Activated naive CD8-positive, alpha-beta T cell treated with anti-CD3 and anti-CD28 coated beads, Interleukin-2, amount 50 U/mL, for 24 hours (primary cell): ENCODE measurements at regions not wholly inside any gene's neighbourhood (a gene's known extent, or its start where the extent isn't known, plus 50 kb on each side); places are given as distances from the start of the nearest gene placed in this dataset.

Experiments used
- ATAC-seq: fragments of 150-1000 bp; cut with Tn5 transposase; one replicate; pipeline ENCODE4 v1.10.0; 2021
- DNase-seq: peaks from one replicate; pipeline ENCODE4 v3.0.0; 2021
- H3K27ac Mint-ChIP-seq: one replicate; pipeline ENCODE4 v1.8.0; 2021; ENCODE audit warnings: mild to moderate bottlenecking, mixed read lengths
- H3K27me3 Mint-ChIP-seq: one replicate; pipeline ENCODE4 v1.8.0; 2021; ENCODE audit warnings: mixed read lengths
- H3K36me3 Mint-ChIP-seq: one replicate; pipeline ENCODE4 v1.8.0; 2021; ENCODE audit warnings: low read depth, mixed read lengths
- H3K4me1 Mint-ChIP-seq: one replicate; pipeline ENCODE4 v1.8.0; 2021; ENCODE audit warnings: mixed read lengths
- H3K4me3 Mint-ChIP-seq: one replicate; pipeline ENCODE4 v1.8.0; 2021; ENCODE audit warnings: mild to moderate bottlenecking, moderate library complexity, mixed read lengths
- H3K9me3 Mint-ChIP-seq: one replicate; pipeline ENCODE4 v1.8.0; 2021; ENCODE audit warnings: mixed read lengths

GRCh38 chr20:39855799-39856198, 833.2 kb downstream of the MAFB start:
- ATAC-seq, result no peak
- H3K27ac Mint-ChIP-seq, result no peak overlapping the region
- H3K27me3 Mint-ChIP-seq, result peaks cover 2% of the 10 kb centered on the region
- no peak overlapping the region for H3K4me3 Mint-ChIP-seq
- no peaks in the 10 kb centered on the region for H3K4me1 Mint-ChIP-seq
- no peaks in the 10 kb centered on the region for H3K36me3 Mint-ChIP-seq
- DNase-seq, result no peak
- H3K9me3 Mint-ChIP-seq, result peaks cover 4% of the 10 kb centered on the region

- no peak for ATAC-seq
- H3K9me3 Mint-ChIP-seq, result peaks cover 4% of the 10 kb centered on the region
- H3K27ac Mint-ChIP-seq, result no peak overlapping the region
- no peaks in the 10 kb centered on the region for H3K36me3 Mint-ChIP-seq
- H3K4me1 Mint-ChIP-seq, result no peaks in the 10 kb centered on the region
- H3K4me3 Mint-ChIP-seq, result no peak overlapping the region
- H3K27me3 Mint-ChIP-seq, result peaks cover 2% of the 10 kb centered on the region
- DNase-seq, result no peak
Observed at GRCh38 chr20:39855056-39855455, 834.0 kb downstream of the MAFB start.

GRCh38 chr20:39853636-39854035, 835.4 kb downstream of the MAFB start:
- H3K27me3 Mint-ChIP-seq, result peaks cover 2% of the 10 kb centered on the region
- peaks cover 2% of the 10 kb centered on the region for H3K9me3 Mint-ChIP-seq
- no peaks in the 10 kb centered on the region for H3K36me3 Mint-ChIP-seq
- no peak overlapping the region for H3K27ac Mint-ChIP-seq
- no peak overlapping the region for H3K4me3 Mint-ChIP-seq
- H3K4me1 Mint-ChIP-seq, result no peaks in the 10 kb centered on the region
- ATAC-seq, result no peak
- DNase-seq, result no peak

DNA sequence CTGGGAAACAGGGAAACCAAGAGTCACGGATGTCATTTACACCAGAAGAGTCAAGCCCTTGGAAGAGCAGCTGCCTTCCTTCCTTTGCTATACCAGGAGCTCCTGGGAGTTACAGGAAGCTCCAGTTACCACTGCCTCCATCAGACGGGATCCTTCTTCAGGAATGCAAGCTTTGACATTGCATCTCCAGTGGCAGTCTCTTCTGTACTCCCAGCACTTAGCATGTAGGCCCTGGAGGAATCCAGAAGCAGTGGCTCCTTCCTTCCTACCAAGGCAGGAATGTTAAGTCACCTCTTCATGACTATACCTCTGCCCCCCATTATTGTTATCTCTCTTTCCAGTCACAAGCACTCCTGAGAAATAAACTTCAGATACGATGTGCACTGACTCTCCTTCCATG, 836.0 kb downstream of the MAFB start:
- Mint-ChIP-seq H3K27ac (no peak overlapping the region), H3K27me3 (no peaks in the 10 kb centered on the region), H3K9me3 (no peaks in the 10 kb centered on the region), H3K4me1 (no peaks in the 10 kb centered on the region), H3K4me3 (no peak overlapping the region), H3K36me3 (no peaks in the 10 kb centered on the region)
- DNase-seq (no peak), ATAC-seq (no peak)

DNA sequence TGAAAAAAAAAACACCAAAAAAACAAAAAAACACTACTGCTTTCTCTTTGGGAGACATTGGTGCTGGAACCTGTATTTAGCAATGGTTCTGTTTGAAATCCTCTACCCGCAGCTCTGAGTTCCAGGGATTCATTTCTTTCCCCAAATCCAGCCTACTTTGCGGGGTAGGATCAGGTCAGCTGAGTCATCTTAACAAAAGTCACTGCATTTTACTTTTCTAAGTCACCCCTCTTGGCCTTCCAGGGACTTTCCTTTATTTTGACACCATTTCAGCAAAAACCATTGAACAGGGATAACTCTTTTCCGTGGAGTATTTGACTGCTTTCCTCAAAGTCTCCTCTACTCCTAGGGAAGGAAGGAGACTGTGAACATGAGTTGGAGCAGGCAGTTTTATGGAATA, 837.6 kb downstream of the MAFB start:
- no peaks in the 10 kb centered on the region for H3K9me3 Mint-ChIP-seq
- no peak overlapping the region for H3K4me3 Mint-ChIP-seq
- H3K27ac Mint-ChIP-seq, result no peak overlapping the region
- no peak for ATAC-seq
- no peak for DNase-seq
- no peaks in the 10 kb centered on the region for H3K4me1 Mint-ChIP-seq
- no peaks in the 10 kb centered on the region for H3K27me3 Mint-ChIP-seq
- H3K36me3 Mint-ChIP-seq, result no peaks in the 10 kb centered on the region

DNA sequence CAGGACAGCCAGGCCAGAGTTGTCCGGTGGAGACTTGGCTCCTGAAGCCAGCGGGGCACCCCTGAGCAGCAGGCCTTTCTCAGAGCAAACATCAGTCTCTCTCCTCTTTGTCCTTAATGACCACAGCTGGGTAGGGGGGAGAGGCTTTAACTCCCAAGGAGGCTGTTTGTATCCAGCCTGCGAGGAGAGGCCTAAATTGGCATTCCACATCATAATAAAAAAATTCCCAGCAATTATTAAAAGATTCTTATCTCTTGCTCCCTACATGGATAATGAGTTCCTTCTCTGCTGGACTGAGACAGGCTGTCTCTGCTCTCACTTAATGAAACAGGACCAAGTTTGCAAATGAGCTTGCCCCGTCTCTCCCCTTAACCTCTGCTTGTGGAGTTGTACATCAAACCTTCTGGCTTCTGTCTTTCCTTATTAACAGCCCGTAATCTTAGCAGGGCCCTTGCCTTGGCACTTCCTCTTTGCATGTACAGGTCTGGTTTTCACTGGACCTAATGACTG, 838.2 kb downstream of the MAFB start:
- ATAC-seq (no peak), DNase-seq (no peak)
- Mint-ChIP-seq H3K4me3 (no peak overlapping the region), H3K36me3 (no peaks in the 10 kb centered on the region), H3K9me3 (no peaks in the 10 kb centered on the region), H3K27ac (no peak overlapping the region), H3K4me1 (no peaks in the 10 kb centered on the region), H3K27me3 (no peaks in the 10 kb centered on the region)

DNA sequence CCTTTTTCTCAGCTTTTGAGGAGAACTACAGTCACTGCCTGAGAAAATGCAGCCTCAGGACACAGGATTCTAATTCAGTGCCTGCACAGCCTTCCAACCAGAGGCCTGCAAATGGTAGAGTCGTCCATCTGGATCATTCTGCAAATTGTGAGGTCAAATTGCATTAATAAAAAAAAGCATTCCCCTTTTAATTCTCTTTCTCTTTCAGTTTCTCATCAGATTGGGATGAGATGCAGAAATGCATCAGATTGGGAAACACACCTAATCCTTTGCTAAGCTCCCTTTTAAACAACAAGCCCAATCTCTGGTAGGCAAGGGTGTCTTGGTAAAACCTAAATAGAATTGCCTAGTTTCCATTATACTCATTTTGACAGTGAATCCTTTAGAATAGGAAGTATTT, 838.8 kb downstream of the MAFB start:
- Mint-ChIP-seq H3K27me3 (no peaks in the 10 kb centered on the region), H3K27ac (no peak overlapping the region), H3K9me3 (no peaks in the 10 kb centered on the region), H3K36me3 (no peaks in the 10 kb centered on the region), H3K4me3 (no peak overlapping the region), H3K4me1 (no peaks in the 10 kb centered on the region)
- no peak for DNase-seq
- ATAC-seq, result no peak

DNA sequence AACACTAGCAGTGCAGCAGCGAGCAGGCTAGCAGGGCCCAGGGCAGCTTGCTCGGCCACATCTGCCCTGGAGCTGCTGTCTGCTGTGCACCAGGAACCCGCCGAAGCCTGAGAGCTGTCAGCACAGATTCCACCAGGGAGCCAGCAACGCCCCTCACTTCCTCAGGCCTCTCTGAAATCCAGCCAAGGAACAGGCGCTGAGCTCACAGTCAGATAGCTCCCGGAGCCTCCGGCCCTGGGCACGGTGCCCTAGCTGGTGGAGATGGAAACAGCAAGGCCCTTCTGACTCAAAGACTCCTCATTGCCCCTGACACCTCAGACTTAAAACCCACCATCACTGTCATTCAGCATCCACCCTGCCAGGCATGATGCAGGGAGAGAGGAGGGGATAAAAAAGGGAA, 839.4 kb downstream of the MAFB start:
- no peak for DNase-seq
- Mint-ChIP-seq H3K9me3 (no peaks in the 10 kb centered on the region), H3K27ac (no peak overlapping the region), H3K4me1 (no peaks in the 10 kb centered on the region), H3K36me3 (no peaks in the 10 kb centered on the region), H3K27me3 (no peaks in the 10 kb centered on the region), H3K4me3 (no peak overlapping the region)
- ATAC-seq, result no peak

DNA sequence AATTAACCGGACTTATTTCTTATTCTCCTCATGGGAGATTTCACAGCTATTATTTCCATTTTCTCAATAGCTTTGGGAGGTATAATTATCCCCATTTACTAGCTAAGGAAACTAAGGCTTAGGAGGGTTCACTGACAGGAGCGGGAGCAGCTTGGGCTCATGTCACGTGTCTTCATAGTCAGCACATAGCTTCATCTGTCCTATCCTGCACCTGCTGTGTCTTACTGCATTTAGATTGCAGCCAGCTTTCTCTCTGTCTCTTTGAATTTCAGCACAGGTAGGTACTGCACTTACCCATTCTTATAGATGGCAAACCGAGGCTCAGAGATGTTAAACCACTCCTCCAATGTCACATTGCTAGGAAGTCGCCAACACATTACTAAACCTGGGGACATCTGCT, 839.9 kb downstream of the MAFB start:
- no peak for ATAC-seq
- Mint-ChIP-seq H3K27ac (no peak overlapping the region), H3K4me3 (no peak overlapping the region), H3K27me3 (no peaks in the 10 kb centered on the region), H3K36me3 (no peaks in the 10 kb centered on the region), H3K9me3 (no peaks in the 10 kb centered on the region), H3K4me1 (no peaks in the 10 kb centered on the region)
- no peak for DNase-seq

GRCh38 chr20:39839399-39840119, 849.5 kb downstream of the MAFB start:
- H3K4me3 Mint-ChIP-seq, result no peak overlapping the region
- no peak overlapping the region for H3K27ac Mint-ChIP-seq
- H3K4me1 Mint-ChIP-seq, result no peaks in the 10 kb centered on the region
- peaks cover 2% of the 10 kb centered on the region for H3K27me3 Mint-ChIP-seq
- no peaks in the 10 kb centered on the region for H3K9me3 Mint-ChIP-seq
- no peaks in the 10 kb centered on the region for H3K36me3 Mint-ChIP-seq
- DNase-seq (no peak), ATAC-seq (no peak)

DNA sequence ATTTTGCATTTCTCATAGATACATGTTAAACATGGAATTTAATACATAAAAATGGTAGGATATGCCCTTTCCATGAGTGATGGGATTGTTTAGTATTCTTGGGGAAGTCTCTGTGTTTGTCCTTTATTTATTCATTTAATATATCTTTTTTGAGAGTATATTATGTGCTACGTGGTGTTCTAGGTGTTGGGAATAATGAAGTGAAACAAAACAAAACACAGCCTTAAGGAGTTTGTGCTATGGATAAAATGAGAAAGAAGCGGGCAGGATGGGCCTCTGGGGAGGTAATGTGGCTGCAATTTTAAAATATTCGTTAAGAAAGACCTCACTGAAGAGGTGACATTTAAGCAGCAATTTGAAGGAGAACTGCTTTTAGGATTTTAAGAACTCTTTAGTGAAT, 851.5 kb downstream of the MAFB start:
- H3K27me3 Mint-ChIP-seq, result peaks cover 2% of the 10 kb centered on the region
- ATAC-seq (no peak), DNase-seq (no peak)
- H3K4me1 Mint-ChIP-seq, result no peaks in the 10 kb centered on the region
- H3K9me3 Mint-ChIP-seq, result no peaks in the 10 kb centered on the region
- H3K4me3 Mint-ChIP-seq, result no peak overlapping the region
- no peak overlapping the region for H3K27ac Mint-ChIP-seq
- no peaks in the 10 kb centered on the region for H3K36me3 Mint-ChIP-seq

DNA sequence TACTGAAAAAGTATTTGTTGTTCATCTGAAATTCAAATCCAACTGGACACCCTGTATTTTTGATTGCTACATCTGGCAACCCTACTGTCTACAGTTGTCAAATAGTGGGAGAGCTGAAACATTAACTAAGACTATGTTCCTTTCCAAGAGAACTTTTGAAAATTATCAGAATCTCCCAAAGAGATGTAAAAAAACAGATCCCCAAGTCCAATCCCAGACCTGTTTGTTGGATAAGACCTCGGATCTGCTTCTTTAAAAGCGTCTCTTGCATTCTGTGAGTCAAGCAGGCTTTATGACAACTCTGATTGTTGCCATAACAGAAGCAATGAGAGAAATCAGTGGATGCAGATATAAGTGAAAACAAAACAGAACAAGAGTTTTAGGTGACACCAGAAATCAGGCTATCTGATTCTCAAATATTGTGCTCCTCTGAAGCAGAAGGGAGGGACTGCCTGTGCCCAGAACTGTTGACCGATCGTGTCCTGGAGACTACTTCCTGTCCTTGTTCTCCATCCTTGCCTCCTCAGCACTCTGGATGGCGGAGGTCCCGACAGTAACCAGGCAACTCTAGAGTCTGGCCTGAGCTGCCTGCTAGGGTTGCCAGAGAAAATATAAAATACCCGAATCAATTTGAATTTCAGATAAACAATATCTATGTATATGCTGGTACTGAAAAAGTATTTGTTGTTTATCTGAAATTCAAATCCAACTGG, 853.8 kb downstream of the MAFB start:
- no peak overlapping the region for H3K27ac Mint-ChIP-seq
- peaks cover 5% of the 10 kb centered on the region for H3K9me3 Mint-ChIP-seq
- H3K4me1 Mint-ChIP-seq, result no peaks in the 10 kb centered on the region
- no peak for DNase-seq
- ATAC-seq, result no peak
- no peaks in the 10 kb centered on the region for H3K36me3 Mint-ChIP-seq
- peaks cover 2% of the 10 kb centered on the region for H3K27me3 Mint-ChIP-seq
- H3K4me3 Mint-ChIP-seq, result no peak overlapping the region

DNA sequence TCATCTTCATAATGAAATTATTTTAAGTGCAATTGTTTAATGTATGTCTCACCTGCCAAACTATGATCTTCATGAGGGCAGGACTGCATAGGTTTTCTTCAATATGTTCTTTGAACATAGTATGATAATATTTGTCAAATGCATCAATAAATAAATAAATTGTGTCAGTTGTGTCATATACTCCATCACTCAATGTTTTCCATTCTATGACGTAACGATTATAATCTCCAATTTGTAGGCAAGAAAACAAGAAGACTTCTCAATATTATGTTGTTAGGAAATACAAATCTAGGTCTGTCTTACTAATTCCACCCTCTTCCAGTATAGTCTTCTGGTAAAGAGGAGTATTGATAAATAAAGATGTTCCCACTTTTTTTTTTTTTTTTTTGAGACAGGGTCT, 858.1 kb downstream of the MAFB start:
- DNase-seq, result no peak
- H3K4me1 Mint-ChIP-seq, result no peaks in the 10 kb centered on the region
- H3K9me3 Mint-ChIP-seq, result peaks cover 5% of the 10 kb centered on the region
- H3K27me3 Mint-ChIP-seq, result peaks cover 5% of the 10 kb centered on the region
- no peak overlapping the region for H3K27ac Mint-ChIP-seq
- H3K4me3 Mint-ChIP-seq, result no peak overlapping the region
- ATAC-seq, result no peak
- no peaks in the 10 kb centered on the region for H3K36me3 Mint-ChIP-seq

DNA sequence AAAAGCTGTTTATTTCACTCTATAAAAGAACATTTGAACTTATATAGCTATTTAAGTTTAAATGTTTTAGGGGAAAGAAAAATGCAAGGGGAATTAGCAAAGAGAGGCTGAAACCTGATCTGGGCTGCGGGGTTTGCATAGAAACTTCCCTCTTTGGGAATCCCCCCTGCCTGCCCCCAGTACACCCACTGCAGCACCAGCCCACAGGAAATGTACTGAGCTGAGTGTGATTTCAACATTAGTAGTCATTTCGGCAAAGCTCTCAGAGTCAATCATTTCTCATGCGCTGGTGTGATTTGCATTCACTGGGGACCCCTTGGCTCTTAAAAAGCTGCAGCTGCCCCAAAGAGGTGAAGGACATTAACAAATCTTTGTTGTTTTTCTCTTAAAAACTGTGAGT, 859.4 kb downstream of the MAFB start:
- H3K27ac Mint-ChIP-seq, result no peak overlapping the region
- peaks cover 5% of the 10 kb centered on the region for H3K27me3 Mint-ChIP-seq
- DNase-seq (no peak), ATAC-seq (no peak)
- peaks cover 5% of the 10 kb centered on the region for H3K9me3 Mint-ChIP-seq
- H3K36me3 Mint-ChIP-seq, result no peaks in the 10 kb centered on the region
- no peaks in the 10 kb centered on the region for H3K4me1 Mint-ChIP-seq
- H3K4me3 Mint-ChIP-seq, result no peak overlapping the region

GRCh38 chr20:39829256-39829655, 859.8 kb downstream of the MAFB start:
- no peaks in the 10 kb centered on the region for H3K4me1 Mint-ChIP-seq
- no peak for ATAC-seq
- no peak for DNase-seq

More at GRCh38 chr20:39829256-39829655, 859.8 kb downstream of the MAFB start:
- Mint-ChIP-seq H3K27ac (no peak overlapping the region), H3K27me3 (peaks cover 5% of the 10 kb centered on the region), H3K4me3 (no peak overlapping the region), H3K36me3 (no peaks in the 10 kb centered on the region), H3K9me3 (peaks cover 5% of the 10 kb centered on the region)
